HepG2 (cell line): ENCODE measurements at regions not wholly inside any gene's neighbourhood (a gene's known extent, or its start where the extent isn't known, plus 50 kb on each side); places are given as distances from the start of the nearest gene placed in this dataset.

Experiments
- ATAC-seq: fragments of 200-7000 bp; cut with Tn5 transposase; 3 replicates; pipeline ENCODE4 v1.9.1; 2020; ENCODE audit warnings: mild to moderate bottlenecking, moderate library complexity
- BruUV-seq: library from RNA; stranded (reverse); fragments of 400-500 nt; replicated peaks from 2 replicates; lab custom pipeline; 2021; lab: Mats Ljungman, UMichigan
- CTCF ChIA-PET: fragments of 300-600 bp; formaldehyde crosslinking; extraction: SDS; loops from one replicate; lab custom pipeline; 2021; ENCODE audit warnings: low total read pairs, inconsistent platforms, low intra/inter-chr PET ratio; lab: Yijun Ruan, JAX
- POLR2A ChIA-PET: fragments of 350-600 bp; sonication (Branson Sonifier 250); formaldehyde crosslinking; loops from one replicate; lab custom pipeline; 2020; ENCODE audit warnings: antibody characterized with exemption, inconsistent platforms; lab: Yijun Ruan, JAX
- DNase-seq: peaks from one replicate; pipeline ENCODE4 v3.0.0-alpha.2; 2015; ENCODE audit warnings: low spot score
- FAIRE-seq: peaks from 3 replicates; lab custom pipeline; 2011; peaks lifted over from hg19 to GRCh38; lab: Jason Lieb, UNC
- H2AFZ ChIP-seq: one replicate; pipeline ENCODE4 v1.6.1; 2011; ENCODE audit warnings: low read length, inconsistent platforms
- H3K27ac ChIP-seq: fragments of 300-600 bp; 3 replicates; pipeline ENCODE4 v1.8.0; 2011; ENCODE audit warnings: mixed run types, mild to moderate bottlenecking, mixed read lengths, low read length, inconsistent platforms; ENCODE audit not compliant: insufficient read depth; ENCODE audit errors: extremely low read length
- H3K27me3 ChIP-seq, 2 experiments: fragments of 200-600 bp in 1 of 2; 2 replicates in 1 of 2; 3 replicates in 1 of 2; pipeline versions ENCODE4 v1.6.0 to v1.8.0; 2011; ENCODE audit warnings: low read length in 2 of 2, mild to moderate bottlenecking in 2 of 2, moderate library complexity in 2 of 2, inconsistent platforms in 1 of 2; ENCODE audit not compliant: insufficient read depth in 2 of 2, control insufficient read depth in 1 of 2
- H3K36me3 ChIP-seq, 2 experiments: fragments of 200-600 bp in 1 of 2; replicated peaks in 1 of 2; 2 replicates in 1 of 2; 3 replicates in 1 of 2; pipeline versions ENCODE4 v1.5.1 to v1.8.0; 2011; ENCODE audit warnings: low read length in 2 of 2, inconsistent platforms in 1 of 2; ENCODE audit not compliant: insufficient read depth in 2 of 2, control insufficient read depth in 1 of 2
- H3K4me1 ChIP-seq: 2 replicates; pipeline ENCODE4 v1.5.1; 2012; ENCODE audit warnings: low read length, inconsistent platforms; ENCODE audit not compliant: insufficient read depth
- H3K4me2 ChIP-seq: 2 replicates; pipeline ENCODE4 v1.6.0; 2011; ENCODE audit warnings: low read depth, low read length, inconsistent platforms
- H3K4me3 ChIP-seq, 3 experiments: fragments of 200-600 bp in 1 of 3; sonication (generic), shearing (Covaris generic) in 1 of 3; replicated peaks in 1 of 3; 2 replicates each; pipeline ENCODE4 v1.5.1; 2011 to 2016; ENCODE audit warnings: low read length in 3 of 3, inconsistent platforms in 2 of 3, low read depth in 2 of 3, mild to moderate bottlenecking in 2 of 3, control low read depth in 1 of 3, mixed read lengths in 1 of 3; ENCODE audit not compliant: insufficient read depth in 1 of 3
- H3K79me2 ChIP-seq: one replicate; pipeline ENCODE4 v1.6.1; 2011; ENCODE audit warnings: low read length, inconsistent platforms; ENCODE audit not compliant: insufficient read depth
- H3K9ac ChIP-seq: 2 replicates; pipeline ENCODE4 v1.6.0; 2011; ENCODE audit warnings: mild to moderate bottlenecking, low read depth, low read length, inconsistent platforms; ENCODE audit not compliant: insufficient read depth
- H3K9me3 ChIP-seq: 2 replicates; pipeline ENCODE4 v1.5.1; 2012; ENCODE audit warnings: mild to moderate bottlenecking, low read length
- H4K20me1 ChIP-seq: 2 replicates; pipeline ENCODE4 v1.6.0; 2011; ENCODE audit warnings: inconsistent platforms, mild to moderate bottlenecking, low read length, moderate library complexity; ENCODE audit not compliant: insufficient read depth
- DBP ChIP-seq: sonication (generic); formaldehyde crosslinking; IDR thresholded peaks from 2 replicates; pipeline ENCODE4 v1.4.0; 2020; ENCODE audit warnings: missing genetic modification reagents; ENCODE audit errors: not compliant biosample characterization
- PCBP2 ChIP-seq: fragments of 200-400 bp; formaldehyde crosslinking; optimal IDR thresholded peaks from 2 replicates; pipeline ENCODE3; 2018; ENCODE audit warnings: low read length, low read depth; ENCODE audit not compliant: poor library complexity, severe bottlenecking
- RAD21 ChIP-seq: fragments of 450-650 bp; formaldehyde crosslinking; IDR thresholded peaks from 2 replicates; pipeline ENCODE4 v1.5.0; 2020; ENCODE audit warnings: mild to moderate bottlenecking
- SALL1 ChIP-seq: sonication (generic); formaldehyde crosslinking; IDR thresholded peaks from 2 replicates; pipeline ENCODE4 v1.8.0; 2022; ENCODE audit warnings: mild to moderate bottlenecking, missing genetic modification reagents
- SMC3 ChIP-seq: IDR thresholded peaks from 2 replicates; pipeline ENCODE4 v1.6.1; 2011; ENCODE audit warnings: low read length, improper control_type of control experiment
- TBX3 ChIP-seq: fragments of 450-650 bp; IDR thresholded peaks from 2 replicates; pipeline ENCODE4 v1.6.1; 2017; ENCODE audit warnings: antibody characterized with exemption, mild to moderate bottlenecking, inconsistent platforms, borderline replicate concordance
- ZNF280D ChIP-seq: sonication (generic); formaldehyde crosslinking; IDR thresholded peaks from 2 replicates; pipeline ENCODE4 v1.5.1; 2020; ENCODE audit warnings: mild to moderate bottlenecking, missing genetic modification reagents
- ZNF574 ChIP-seq: sonication (generic); formaldehyde crosslinking; IDR thresholded peaks from 2 replicates; pipeline ENCODE4 v1.4.0; 2020; ENCODE audit warnings: missing genetic modification reagents
- whole genome bisulfite sequencing: methylation state at CpG from one replicate; pipeline ENCODE4 v1.1.6; 2017; ENCODE audit warnings: low lambda C conversion rate; 5-methylcytosine and 5-hydroxymethylcytosine counted together
- in situ Hi-C: cut with HindIII; loops from 2 replicates; pipeline ENCODE4 v1.10.0; 2017; ENCODE audit warnings: low pct_unique_long_range_greater_than_20kb; ENCODE audit not compliant: extremely low pct_ligation_motif_present
- intact Hi-C: fragments of 100-400 bp; cut with micrococcal nuclease; formaldehyde crosslinking; loops from one replicate; pipeline ENCODE4 v1.10.0; 2022; ENCODE audit not compliant: unreplicated experiment
- TF ChIP-seq, protein P1 (sequence below): sonication (generic); formaldehyde crosslinking; IDR thresholded peaks from 2 replicates; pipeline ENCODE4 v1.4.0; 2020; ENCODE audit warnings: mild to moderate bottlenecking, missing genetic modification reagents, borderline replicate concordance
- TF ChIP-seq, protein P2 (sequence below): IDR thresholded peaks from 2 replicates; pipeline ENCODE4 v1.6.1; 2016

DNA sequence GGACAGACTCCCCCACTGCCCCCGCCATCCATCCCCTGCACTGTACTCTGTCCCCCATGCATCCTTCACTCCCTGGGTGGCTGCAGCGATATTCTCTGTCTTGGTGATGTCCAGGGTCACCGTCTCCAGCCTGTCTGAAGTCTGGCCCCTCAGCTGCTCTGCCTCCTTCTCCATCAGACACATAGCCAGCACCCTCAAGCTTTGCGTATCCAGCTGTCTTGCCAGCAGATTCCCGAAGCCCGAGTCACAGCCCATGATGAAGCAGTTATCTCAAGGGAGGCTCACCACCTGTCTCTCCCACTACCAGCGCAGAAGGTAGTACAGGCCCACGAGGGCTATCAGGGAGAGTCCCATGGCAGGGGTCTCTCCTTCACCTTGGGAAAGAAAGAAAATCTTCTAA lies 77.8 kb downstream of the HSD17B6 start (continued):
- TF ChIP-seq, protein P1, sequence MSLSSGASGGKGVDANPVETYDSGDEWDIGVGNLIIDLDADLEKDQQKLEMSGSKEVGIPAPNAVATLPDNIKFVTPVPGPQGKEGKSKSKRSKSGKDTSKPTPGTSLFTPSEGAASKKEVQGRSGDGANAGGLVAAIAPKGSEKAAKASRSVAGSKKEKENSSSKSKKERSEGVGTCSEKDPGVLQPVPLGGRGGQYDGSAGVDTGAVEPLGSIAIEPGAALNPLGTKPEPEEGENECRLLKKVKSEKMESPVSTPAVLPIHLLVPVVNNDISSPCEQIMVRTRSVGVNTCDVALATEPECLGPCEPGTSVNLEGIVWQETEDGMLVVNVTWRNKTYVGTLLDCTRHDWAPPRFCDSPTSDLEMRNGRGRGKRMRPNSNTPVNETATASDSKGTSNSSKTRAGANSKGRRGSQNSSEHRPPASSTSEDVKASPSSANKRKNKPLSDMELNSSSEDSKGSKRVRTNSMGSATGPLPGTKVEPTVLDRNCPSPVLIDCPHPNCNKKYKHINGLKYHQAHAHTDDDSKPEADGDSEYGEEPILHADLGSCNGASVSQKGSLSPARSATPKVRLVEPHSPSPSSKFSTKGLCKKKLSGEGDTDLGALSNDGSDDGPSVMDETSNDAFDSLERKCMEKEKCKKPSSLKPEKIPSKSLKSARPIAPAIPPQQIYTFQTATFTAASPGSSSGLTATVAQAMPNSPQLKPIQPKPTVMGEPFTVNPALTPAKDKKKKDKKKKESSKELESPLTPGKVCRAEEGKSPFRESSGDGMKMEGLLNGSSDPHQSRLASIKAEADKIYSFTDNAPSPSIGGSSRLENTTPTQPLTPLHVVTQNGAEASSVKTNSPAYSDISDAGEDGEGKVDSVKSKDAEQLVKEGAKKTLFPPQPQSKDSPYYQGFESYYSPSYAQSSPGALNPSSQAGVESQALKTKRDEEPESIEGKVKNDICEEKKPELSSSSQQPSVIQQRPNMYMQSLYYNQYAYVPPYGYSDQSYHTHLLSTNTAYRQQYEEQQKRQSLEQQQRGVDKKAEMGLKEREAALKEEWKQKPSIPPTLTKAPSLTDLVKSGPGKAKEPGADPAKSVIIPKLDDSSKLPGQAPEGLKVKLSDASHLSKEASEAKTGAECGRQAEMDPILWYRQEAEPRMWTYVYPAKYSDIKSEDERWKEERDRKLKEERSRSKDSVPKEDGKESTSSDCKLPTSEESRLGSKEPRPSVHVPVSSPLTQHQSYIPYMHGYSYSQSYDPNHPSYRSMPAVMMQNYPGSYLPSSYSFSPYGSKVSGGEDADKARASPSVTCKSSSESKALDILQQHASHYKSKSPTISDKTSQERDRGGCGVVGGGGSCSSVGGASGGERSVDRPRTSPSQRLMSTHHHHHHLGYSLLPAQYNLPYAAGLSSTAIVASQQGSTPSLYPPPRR = no peak
- TF ChIP-seq DBP (no peak), TBX3 (no peak)

DNA sequence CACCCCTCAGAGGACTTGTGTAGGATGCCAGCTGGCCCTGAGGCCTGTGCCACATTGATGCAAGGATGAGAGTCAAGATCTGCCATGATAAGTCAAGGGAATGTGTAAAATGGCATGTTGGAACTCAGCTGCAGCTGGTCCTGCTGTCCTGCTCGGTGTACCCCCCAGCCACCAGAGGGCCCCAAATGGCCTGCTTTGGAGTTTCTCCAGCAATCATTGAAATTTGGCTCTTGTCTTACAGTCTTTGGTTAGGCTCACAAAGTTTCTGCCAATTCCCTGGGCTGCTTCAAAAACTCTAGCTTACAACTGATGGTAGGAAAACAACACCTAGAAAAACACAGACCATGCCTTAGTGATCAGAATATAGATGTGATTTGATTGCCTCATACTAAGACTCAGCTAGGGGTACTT lies 76.8 kb downstream of the HSD17B6 start:
- DNase-seq (peak; percentile 41), ATAC-seq (peak; percentile 86), FAIRE-seq (peak; percentile 83)
- no peaks in the 10 kb centered on the region for H3K9me3 ChIP-seq
- no peak overlapping the region for H3K4me3 ChIP-seq
- 0% methylated on average over 1 of the region's 1 CpG for WGBS
- H3K79me2 ChIP-seq = no peaks in the 10 kb centered on the region
- no peak overlapping the region for H3K27ac ChIP-seq
- H2AFZ ChIP-seq = no peak overlapping the region
- no peak overlapping the region for H3K4me2 ChIP-seq
- no peaks in the 10 kb centered on the region for H4K20me1 ChIP-seq
- intact Hi-C loops = loop anchor here (1.0 kb wide), 1 partner anchor 147 kb away; no protein-coding TSS in a partner anchor
- POLR2A ChIA-PET = interaction anchor here (0.8 kb wide), 1 partner anchor 149 kb away, joined by 3 read pairs; no protein-coding TSS in a partner anchor
- no peaks in the 10 kb centered on the region for H3K36me3 ChIP-seq
- H3K9ac ChIP-seq = no peak overlapping the region
- in situ Hi-C loops = loop anchor here (5.0 kb wide), 1 partner anchor 147 kb away; no protein-coding TSS in a partner anchor
- CTCF ChIA-PET = interaction anchor here (1.3 to 4.4 kb wide), 3 partner anchors 82 to 161 kb away, joined by 4 to 37 read pairs (median 11); no protein-coding TSS in a partner anchor
- peaks cover 14% of the 10 kb centered on the region; the same call in 1 of the 2 replicates for H3K4me1 ChIP-seq
- peaks cover 0 to 4% of the 10 kb centered on the region in 2 experiments; a peak in 2 of 5 replicates for H3K27me3 ChIP-seq
- no TSS peak for BruUV-seq
- TF ChIP-seq ZNF280D (CRISPR knock-in tag) = no peak
- peak; percentile 32; the same call in 1 of the 2 replicates for TF ChIP-seq ZNF574 (CRISPR knock-in tag)
- TF ChIP-seq SALL1 (CRISPR knock-in tag) = peak; percentile 45; the same call in 1 of the 2 replicates
- peak; percentile 97 for TF ChIP-seq SMC3
- no peak for TF ChIP-seq PCBP2
- TF ChIP-seq, protein P2, sequence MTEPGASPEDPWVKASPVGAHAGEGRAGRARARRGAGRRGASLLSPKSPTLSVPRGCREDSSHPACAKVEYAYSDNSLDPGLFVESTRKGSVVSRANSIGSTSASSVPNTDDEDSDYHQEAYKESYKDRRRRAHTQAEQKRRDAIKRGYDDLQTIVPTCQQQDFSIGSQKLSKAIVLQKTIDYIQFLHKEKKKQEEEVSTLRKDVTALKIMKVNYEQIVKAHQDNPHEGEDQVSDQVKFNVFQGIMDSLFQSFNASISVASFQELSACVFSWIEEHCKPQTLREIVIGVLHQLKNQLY (CRISPR knock-in tag) = no peak
- TF ChIP-seq RAD21 (CRISPR knock-in tag) = peak; percentile 89
